Large intestine (tissue), 3 donors: ENCODE measurements at regions not wholly inside any gene's neighbourhood (a gene's known extent, or its start where the extent isn't known, plus 50 kb on each side); places are given as distances from the start of the nearest gene placed in this dataset.

Experiments
- DNase-seq, 2 donors: peaks; one replicate each; pipeline versions ENCODE4 v3.0.0 to v3.0.0-alpha.2; 2013
- H3K27ac ChIP-seq: one replicate; pipeline ENCODE4 v1.5.1; 2013; ENCODE audit warnings: low read length
- H3K27me3 ChIP-seq: 2 replicates; pipeline ENCODE4 v1.6.1; 2013; ENCODE audit warnings: low read length; ENCODE audit not compliant: control insufficient read depth, insufficient read depth
- H3K36me3 ChIP-seq: 2 replicates; pipeline ENCODE4 v1.6.1; 2013; ENCODE audit warnings: low read length; ENCODE audit not compliant: control insufficient read depth, insufficient read depth
- H3K4me1 ChIP-seq: one replicate; pipeline ENCODE4 v1.6.1; 2013; ENCODE audit warnings: low read length; ENCODE audit not compliant: control insufficient read depth, insufficient read depth
- H3K4me3 ChIP-seq: one replicate; pipeline ENCODE4 v1.5.1; 2013; ENCODE audit warnings: low read length
- H3K9me3 ChIP-seq: one replicate; pipeline ENCODE4 v1.6.1; 2013; ENCODE audit warnings: mild to moderate bottlenecking, low read depth, low read length, moderate library complexity; ENCODE audit not compliant: control insufficient read depth
- WGBS: methylation state at CpG from one replicate; pipeline ENCODE4 v1.1.5; 2013; ENCODE audit warnings: low lambda C conversion rate; ENCODE audit not compliant: insufficient coverage; 5-methylcytosine and 5-hydroxymethylcytosine counted together

GRCh38 chr3:80771085-80771484 lies 990.4 kb downstream of the GBE1 start:
- no peak for DNase-seq
- Histone ChIP-seq H3K4me1 (no peaks in the 10 kb centered on the region), H3K27me3 (no peaks in the 10 kb centered on the region), H3K9me3 (peaks cover 9% of the 10 kb centered on the region), H3K4me3 (no peak overlapping the region), H3K36me3 (no peaks in the 10 kb centered on the region), H3K27ac (no peak overlapping the region)
- 92% methylated on average over 4 of the region's 7 CpGs for WGBS

DNA sequence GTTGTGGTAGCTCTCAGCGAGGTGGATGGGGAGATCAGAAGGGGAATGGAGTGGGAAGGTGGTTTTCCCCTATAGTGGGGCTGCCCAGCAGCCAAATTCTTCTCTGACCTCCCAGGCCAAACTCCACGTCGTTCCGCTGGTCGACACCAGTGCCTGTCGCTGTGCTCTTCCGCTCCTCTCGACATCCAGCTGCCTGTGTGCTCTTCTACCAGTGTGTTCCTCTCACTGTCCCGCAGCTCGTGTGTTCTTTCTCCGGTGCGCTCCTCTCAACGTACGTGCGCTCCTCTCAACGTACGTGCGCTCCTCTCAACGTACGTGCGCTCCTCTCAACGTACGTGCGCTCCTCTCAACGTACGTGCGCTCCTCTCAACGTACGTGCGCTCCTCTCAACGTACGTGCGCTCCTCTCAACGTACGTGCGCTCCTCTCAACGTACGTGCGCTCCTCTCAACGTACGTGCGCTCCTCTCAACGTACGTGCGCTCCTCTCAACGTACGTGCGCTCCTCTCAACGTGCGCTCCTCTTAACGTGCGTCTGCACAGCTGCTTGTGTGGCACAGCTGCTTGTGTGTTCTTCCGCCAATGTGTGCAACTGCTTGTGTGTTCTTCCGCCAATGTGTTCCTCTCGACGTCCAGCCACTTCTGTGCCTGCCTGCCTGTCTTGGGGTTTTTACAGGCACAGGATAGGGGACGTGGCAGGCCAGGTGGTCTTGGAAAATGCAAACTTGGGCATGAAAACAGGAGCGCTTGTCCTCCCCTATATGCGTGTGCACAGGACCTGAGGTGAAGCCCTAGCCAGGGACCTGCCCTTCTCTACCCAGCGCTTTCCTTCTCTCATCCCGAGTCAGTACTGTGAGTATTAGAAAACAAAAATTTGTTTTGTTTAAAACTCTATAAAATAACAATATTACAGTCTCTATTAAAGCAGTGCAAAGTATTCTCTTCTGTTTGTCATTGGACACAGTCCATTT lies 991.1 kb downstream of the GBE1 start:
- Histone ChIP-seq H3K36me3 (no peaks in the 10 kb centered on the region), H3K27ac (no peak overlapping the region), H3K27me3 (no peaks in the 10 kb centered on the region), H3K9me3 (peaks cover 9% of the 10 kb centered on the region), H3K4me1 (no peaks in the 10 kb centered on the region), H3K4me3 (no peak overlapping the region)
- DNase-seq = peak in 1 of 2 donors; percentile 5
- 98% methylated on average over 7 of the region's 61 CpGs for WGBS

DNA sequence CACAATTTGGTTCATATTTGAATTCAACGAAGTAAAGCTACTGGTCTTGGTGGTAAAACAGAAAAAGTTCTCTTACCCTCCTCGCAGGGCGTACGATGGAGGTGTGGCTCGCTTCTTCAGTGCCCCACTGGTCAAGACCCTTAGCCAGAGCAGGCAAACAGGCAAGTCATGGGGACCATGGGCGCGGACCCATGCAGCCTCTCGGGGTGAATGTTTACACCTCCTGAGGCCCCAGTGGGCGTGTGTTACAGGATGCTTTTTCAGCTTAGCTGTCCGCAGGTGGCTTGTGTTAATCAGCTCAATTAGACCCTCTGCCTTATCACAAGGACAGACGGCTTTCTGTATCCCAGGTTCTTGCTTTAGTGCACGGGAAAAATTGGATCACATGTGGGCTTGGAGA lies 991.8 kb downstream of the GBE1 start:
- no peaks in the 10 kb centered on the region for H3K27me3 ChIP-seq
- no peak overlapping the region for H3K4me3 ChIP-seq
- no CpG with 5 or more reads among the region's 12 CpGs for WGBS
- H3K36me3 ChIP-seq = no peaks in the 10 kb centered on the region
- no peak for DNase-seq
- peaks cover 9% of the 10 kb centered on the region for H3K9me3 ChIP-seq
- H3K4me1 ChIP-seq = no peaks in the 10 kb centered on the region
- no peak overlapping the region for H3K27ac ChIP-seq

GRCh38 chr3:80767604-80768003 lies 993.8 kb downstream of the GBE1 start:
- Histone ChIP-seq H3K27ac (no peak overlapping the region), H3K9me3 (peaks cover 9% of the 10 kb centered on the region), H3K27me3 (no peaks in the 10 kb centered on the region), H3K36me3 (no peaks in the 10 kb centered on the region), H3K4me3 (no peak overlapping the region), H3K4me1 (no peaks in the 10 kb centered on the region)
- DNase-seq = peak in 1 of 2 donors; percentile 20
- 53% methylated on average over 3 of the region's 4 CpGs for WGBS

- Histone ChIP-seq H3K4me1 (no peaks in the 10 kb centered on the region), H3K4me3 (no peak overlapping the region), H3K9me3 (no peaks in the 10 kb centered on the region), H3K36me3 (no peaks in the 10 kb centered on the region), H3K27ac (no peak overlapping the region), H3K27me3 (no peaks in the 10 kb centered on the region)
- DNase-seq = no peak
- WGBS = 75% methylated on average over 1 of the region's 8 CpGs
These were observed 987.2 kb upstream of the ROBO1 start for GRCh38 chr3:80754969-80755368.

DNA sequence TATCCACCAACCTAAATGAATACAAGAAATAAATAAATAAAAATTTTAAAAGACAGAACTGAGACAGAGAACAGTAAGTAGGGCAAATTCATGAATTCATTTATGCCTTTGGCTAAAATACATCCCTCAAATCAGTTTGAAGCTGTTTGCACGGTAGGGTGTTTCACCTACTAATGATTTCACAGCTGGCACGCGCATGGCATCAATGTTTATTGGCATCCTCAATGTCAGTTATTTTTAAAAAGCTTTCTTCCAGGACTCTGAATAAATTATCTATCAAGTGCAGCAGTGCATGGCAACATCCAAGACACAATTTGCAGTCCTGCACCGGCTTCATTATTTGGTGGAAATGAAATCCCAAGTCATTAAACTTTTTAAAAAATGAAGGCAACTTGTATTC lies 985.2 kb upstream of the ROBO1 start:
- WGBS = 43% methylated on average over 1 of the region's 4 CpGs
- no peaks in the 10 kb centered on the region for H3K9me3 ChIP-seq
- no peaks in the 10 kb centered on the region for H3K36me3 ChIP-seq
- no peak overlapping the region for H3K27ac ChIP-seq
- DNase-seq = no peak
- H3K4me1 ChIP-seq = no peaks in the 10 kb centered on the region
- no peaks in the 10 kb centered on the region for H3K27me3 ChIP-seq
- no peak overlapping the region for H3K4me3 ChIP-seq

DNA sequence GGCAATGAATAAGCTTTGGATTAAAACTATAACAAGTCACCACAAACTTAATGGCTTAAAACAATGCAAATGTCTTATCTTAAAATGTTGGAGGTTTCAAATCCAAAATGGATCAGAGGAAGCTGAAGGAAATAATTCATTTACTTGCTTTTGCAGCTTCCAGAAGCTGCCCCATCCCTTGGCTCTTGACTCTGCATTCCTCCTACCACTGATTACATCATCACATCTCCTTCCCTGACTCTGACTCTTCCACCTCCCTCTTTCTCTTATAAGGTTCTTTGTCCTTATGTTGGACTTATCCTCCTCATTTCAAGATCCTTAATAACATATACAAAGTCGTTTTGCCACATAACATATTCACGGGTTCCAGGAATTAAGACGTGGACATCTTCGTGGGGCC lies 982.8 kb upstream of the ROBO1 start:
- Histone ChIP-seq H3K4me1 (no peaks in the 10 kb centered on the region), H3K9me3 (no peaks in the 10 kb centered on the region), H3K27me3 (no peaks in the 10 kb centered on the region), H3K4me3 (no peak overlapping the region), H3K27ac (no peak overlapping the region), H3K36me3 (no peaks in the 10 kb centered on the region)
- WGBS = no CpG with 5 or more reads among the region's 4 CpGs
- no peak for DNase-seq

GRCh38 chr3:80734920-80735319 lies 967.1 kb upstream of the ROBO1 start:
- Histone ChIP-seq H3K27ac (peak overlapping the region; percentile 92), H3K4me3 (no peak overlapping the region), H3K27me3 (no peaks in the 10 kb centered on the region), H3K4me1 (peaks cover 23% of the 10 kb centered on the region), H3K9me3 (no peaks in the 10 kb centered on the region), H3K36me3 (no peaks in the 10 kb centered on the region)
- WGBS = 71% methylated on average over 1 of the region's 2 CpGs
- peak; percentile 32 to 83 for DNase-seq

DNA sequence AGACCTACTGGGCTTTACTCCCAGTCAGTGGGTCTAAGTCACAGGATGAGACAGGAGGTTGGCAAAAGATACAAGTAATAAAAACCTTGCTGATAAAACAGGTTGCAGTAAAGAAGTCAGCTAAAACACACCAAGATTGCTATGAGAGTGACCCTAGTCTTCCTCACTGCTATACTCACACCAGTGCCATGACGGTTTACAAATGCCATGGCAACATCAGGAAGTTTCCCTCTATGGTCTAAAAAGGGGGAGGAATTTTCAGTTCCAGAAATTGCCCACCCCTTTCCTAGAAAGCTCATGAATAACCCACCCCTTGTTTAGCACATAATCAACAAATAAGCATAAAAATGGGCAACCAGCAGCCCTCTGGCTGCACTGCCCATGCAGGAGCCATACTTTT lies 966.7 kb upstream of the ROBO1 start:
- peak overlapping the region; percentile 92 for H3K27ac ChIP-seq
- no peaks in the 10 kb centered on the region for H3K27me3 ChIP-seq
- WGBS = no CpG with 5 or more reads among the region's 1 CpG
- peak in 1 of 2 donors; percentile 29 for DNase-seq
- H3K4me1 ChIP-seq = peaks cover 23% of the 10 kb centered on the region
- H3K36me3 ChIP-seq = no peaks in the 10 kb centered on the region
- no peak overlapping the region for H3K4me3 ChIP-seq
- H3K9me3 ChIP-seq = no peaks in the 10 kb centered on the region

GRCh38 chr3:80733522-80734176 lies 965.9 kb upstream of the ROBO1 start:
- Histone ChIP-seq H3K9me3 (no peaks in the 10 kb centered on the region), H3K4me1 (peaks cover 23% of the 10 kb centered on the region), H3K36me3 (no peaks in the 10 kb centered on the region), H3K27ac (peak overlapping the region; percentile 92), H3K4me3 (no peak overlapping the region), H3K27me3 (no peaks in the 10 kb centered on the region)
- WGBS = 17% methylated on average over 1 of the region's 5 CpGs
- peak; percentile 94 to 98 for DNase-seq
